Upper lobe of left lung (tissue), 4 donors: ENCODE measurements at regions not wholly inside any gene's neighbourhood (a gene's known extent, or its start where the extent isn't known, plus 50 kb on each side); places are given as distances from the start of the nearest gene placed in this dataset.

Experiments used
- CTCF ChIP-seq, 6 experiments: fragments of 450-650 bp in 4 of 6; fragments of 200-600 bp in 2 of 6; sonication (generic) in 2 of 6; IDR thresholded peaks; one replicate each; pipeline ENCODE4 v1.5.1; 2016 to 2019; ENCODE audit warnings: antibody characterized with exemption in 6 of 6
- EP300 ChIP-seq, 4 donors: sonication (generic); formaldehyde crosslinking; IDR thresholded peaks; one replicate each; pipeline ENCODE4 v1.5.1; 2017; ENCODE audit warnings: antibody characterized with exemption in 4 of 4, control low read depth in 2 of 4
- POLR2A ChIP-seq, 4 donors: fragments of 450-650 bp; IDR thresholded peaks; one replicate each; pipeline ENCODE4 v1.5.1; 2016 to 2017; ENCODE audit warnings: antibody characterized with exemption in 4 of 4, mild to moderate bottlenecking in 2 of 4
- POLR2AphosphoS5 ChIP-seq, 2 donors: sonication (generic); formaldehyde crosslinking; IDR thresholded peaks; one replicate each; pipeline ENCODE4 v1.5.1; 2017; ENCODE audit warnings: antibody characterized with exemption in 2 of 2

- no peak for TF ChIP-seq CTCF (IDR thresholded peaks at IDR 0.05)
- TF ChIP-seq POLR2AphosphoS5 (IDR thresholded peaks at IDR 0.05), result no peak
- no peak for TF ChIP-seq EP300 (IDR thresholded peaks at IDR 0.05)
- no peak for TF ChIP-seq POLR2A (IDR thresholded peaks at IDR 0.05)
These were observed 562.4 kb upstream of the ZFP42 start for GRCh38 chr4:187433141-187433540.
